RWPE2 (cell line): ENCODE measurements at regions not wholly inside any gene's neighbourhood (a gene's known extent, or its start where the extent isn't known, plus 50 kb on each side); places are given as distances from the start of the nearest gene placed in this dataset.

Experiments used
- ATAC-seq: fragments of 200-7000 bp; cut with Tn5 transposase; 3 replicates; pipeline ENCODE4 v1.9.1; 2021; ENCODE audit warnings: low read depth
- DNase-seq: peaks from one replicate; pipeline ENCODE4 v3.0.0-alpha.2; 2020; ENCODE audit warnings: low spot score
- H3K27ac ChIP-seq: fragments of 450-650 bp; 2 replicates; pipeline ENCODE4 v1.5.1; 2017; ENCODE audit warnings: mild to moderate bottlenecking; ENCODE audit not compliant: poor library complexity, severe bottlenecking
- H3K27me3 ChIP-seq: fragments of 250-450 bp; sonication (Bioruptor Pico); 2 replicates; pipeline ENCODE4 v1.5.1; 2021; ENCODE audit warnings: mild to moderate bottlenecking, moderate library complexity; ENCODE audit not compliant: insufficient read depth, poor library complexity, severe bottlenecking
- H3K36me3 ChIP-seq: fragments of 250-450 bp; sonication (Bioruptor Pico); 2 replicates; pipeline ENCODE4 v1.5.1; 2020; ENCODE audit warnings: low read depth, mild to moderate bottlenecking, moderate library complexity
- H3K4me1 ChIP-seq: fragments of 250-450 bp; sonication (Bioruptor Pico); 2 replicates; pipeline ENCODE4 v1.5.1; 2021; ENCODE audit warnings: mild to moderate bottlenecking, moderate library complexity; ENCODE audit not compliant: insufficient read depth, poor library complexity, severe bottlenecking
- H3K4me3 ChIP-seq: fragments of 250-450 bp; sonication (Bioruptor Pico); 2 replicates; pipeline ENCODE4 v1.5.1; 2021; ENCODE audit warnings: mild to moderate bottlenecking, moderate library complexity; ENCODE audit not compliant: severe bottlenecking
- H3K9me3 ChIP-seq: fragments of 250-450 bp; sonication (Bioruptor Pico); 2 replicates; pipeline ENCODE4 v1.5.1; 2021; ENCODE audit warnings: mild to moderate bottlenecking, moderate library complexity; ENCODE audit not compliant: severe bottlenecking
- TF ChIP-seq, protein P1 (sequence below): fragments of 450-650 bp; IDR thresholded peaks from one replicate; pipeline ENCODE4 v1.5.1; 2017; ENCODE audit warnings: mild to moderate bottlenecking, moderate library complexity; ENCODE audit not compliant: poor library complexity, severe bottlenecking

DNA sequence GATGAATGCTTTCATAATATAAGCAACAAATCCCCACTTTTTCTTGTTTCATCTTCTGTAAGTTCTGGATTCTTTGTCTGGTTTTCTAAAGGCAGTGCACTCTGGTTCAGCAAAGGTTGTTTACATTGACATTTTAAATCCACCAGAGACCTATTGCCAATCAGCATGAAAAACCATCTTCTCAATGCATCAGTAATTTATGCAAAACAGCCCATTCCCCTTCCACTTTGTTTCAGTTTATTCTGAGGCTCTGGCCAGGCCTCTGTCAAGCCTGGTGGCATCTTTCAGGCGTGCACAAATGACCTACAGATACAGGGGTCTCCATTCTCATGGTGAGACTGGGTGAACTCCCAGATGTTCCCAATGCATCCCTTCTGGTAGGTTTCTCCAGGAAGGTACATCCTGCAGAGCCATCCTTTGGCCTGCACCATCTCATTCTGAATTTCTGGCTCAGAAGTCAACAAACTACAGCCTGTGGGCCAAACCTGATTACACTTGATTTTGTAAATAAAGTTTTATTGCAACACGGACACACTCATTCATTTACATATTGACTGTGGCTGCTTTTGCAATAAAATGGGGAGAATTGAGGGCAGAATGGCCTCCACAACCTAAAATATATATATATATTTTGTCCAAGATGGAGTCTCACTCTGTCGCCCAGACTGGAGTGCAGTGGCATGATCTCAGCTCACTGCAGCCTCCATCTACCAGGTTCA is 405.4 kb downstream of the PREX1 start:
- peak; percentile 32 for DNase-seq
- Histone ChIP-seq H3K27me3 (no peaks in the 10 kb centered on the region), H3K4me3 (no peak overlapping the region), H3K9me3 (no peaks in the 10 kb centered on the region), H3K4me1 (no peaks in the 10 kb centered on the region), H3K27ac (no peak overlapping the region), H3K36me3 (no peaks in the 10 kb centered on the region)
- TF ChIP-seq, protein P1, sequence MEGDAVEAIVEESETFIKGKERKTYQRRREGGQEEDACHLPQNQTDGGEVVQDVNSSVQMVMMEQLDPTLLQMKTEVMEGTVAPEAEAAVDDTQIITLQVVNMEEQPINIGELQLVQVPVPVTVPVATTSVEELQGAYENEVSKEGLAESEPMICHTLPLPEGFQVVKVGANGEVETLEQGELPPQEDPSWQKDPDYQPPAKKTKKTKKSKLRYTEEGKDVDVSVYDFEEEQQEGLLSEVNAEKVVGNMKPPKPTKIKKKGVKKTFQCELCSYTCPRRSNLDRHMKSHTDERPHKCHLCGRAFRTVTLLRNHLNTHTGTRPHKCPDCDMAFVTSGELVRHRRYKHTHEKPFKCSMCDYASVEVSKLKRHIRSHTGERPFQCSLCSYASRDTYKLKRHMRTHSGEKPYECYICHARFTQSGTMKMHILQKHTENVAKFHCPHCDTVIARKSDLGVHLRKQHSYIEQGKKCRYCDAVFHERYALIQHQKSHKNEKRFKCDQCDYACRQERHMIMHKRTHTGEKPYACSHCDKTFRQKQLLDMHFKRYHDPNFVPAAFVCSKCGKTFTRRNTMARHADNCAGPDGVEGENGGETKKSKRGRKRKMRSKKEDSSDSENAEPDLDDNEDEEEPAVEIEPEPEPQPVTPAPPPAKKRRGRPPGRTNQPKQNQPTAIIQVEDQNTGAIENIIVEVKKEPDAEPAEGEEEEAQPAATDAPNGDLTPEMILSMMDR: no peak
- ATAC-seq: no peak

DNA sequence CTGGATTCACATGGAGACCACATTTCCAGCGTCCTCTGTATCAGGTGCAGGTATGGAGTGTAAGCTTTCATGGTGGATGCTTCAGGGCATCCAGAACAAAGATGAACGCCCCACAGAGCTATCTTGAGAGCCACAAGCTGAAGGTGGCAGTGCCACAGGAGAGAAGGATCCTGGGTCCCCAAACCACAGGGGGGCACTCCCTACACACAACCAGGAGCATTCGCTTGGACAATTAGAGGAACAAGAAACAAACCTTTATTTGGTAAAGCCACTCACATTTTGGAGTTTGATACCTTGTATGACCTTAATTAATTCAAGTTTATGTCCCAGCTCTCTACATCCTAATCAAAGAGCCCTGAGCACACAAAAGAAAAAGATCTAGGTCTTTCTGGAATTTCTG is 406.3 kb downstream of the PREX1 start:
- no peaks in the 10 kb centered on the region for H3K36me3 ChIP-seq
- H3K9me3 ChIP-seq: no peaks in the 10 kb centered on the region
- no peak overlapping the region for H3K27ac ChIP-seq
- H3K27me3 ChIP-seq: no peaks in the 10 kb centered on the region
- peak; percentile 48; the same call in 2 of the 3 replicates for ATAC-seq
- no peak overlapping the region for H3K4me3 ChIP-seq
- no peaks in the 10 kb centered on the region for H3K4me1 ChIP-seq
- DNase-seq: peak; percentile 14
- TF ChIP-seq, protein P1: peak; percentile 64

DNA sequence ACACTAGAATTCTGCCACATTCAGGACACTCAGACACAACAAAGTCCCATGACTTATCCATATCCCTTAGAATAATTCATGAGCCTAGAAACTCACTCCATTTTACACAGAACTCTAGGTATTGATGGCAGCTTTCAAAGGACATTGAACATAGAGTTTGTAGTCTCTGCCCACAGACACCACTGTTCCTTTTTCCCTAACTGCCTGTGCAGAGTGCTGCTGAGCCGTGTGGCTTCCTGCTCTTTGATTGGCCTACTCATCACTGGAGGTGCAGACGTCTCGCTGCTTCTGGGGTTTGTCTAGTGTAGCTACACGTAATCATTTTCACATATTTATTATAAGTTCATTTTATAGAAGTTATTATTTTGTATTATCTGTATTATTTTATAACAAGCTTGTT is 407.6 kb downstream of the PREX1 start:
- TF ChIP-seq, protein P1: no peak
- Histone ChIP-seq H3K9me3 (no peaks in the 10 kb centered on the region), H3K27ac (no peak overlapping the region), H3K4me1 (no peaks in the 10 kb centered on the region), H3K36me3 (no peaks in the 10 kb centered on the region), H3K4me3 (no peak overlapping the region), H3K27me3 (no peaks in the 10 kb centered on the region)
- DNase-seq (no peak), ATAC-seq (no peak)

DNA sequence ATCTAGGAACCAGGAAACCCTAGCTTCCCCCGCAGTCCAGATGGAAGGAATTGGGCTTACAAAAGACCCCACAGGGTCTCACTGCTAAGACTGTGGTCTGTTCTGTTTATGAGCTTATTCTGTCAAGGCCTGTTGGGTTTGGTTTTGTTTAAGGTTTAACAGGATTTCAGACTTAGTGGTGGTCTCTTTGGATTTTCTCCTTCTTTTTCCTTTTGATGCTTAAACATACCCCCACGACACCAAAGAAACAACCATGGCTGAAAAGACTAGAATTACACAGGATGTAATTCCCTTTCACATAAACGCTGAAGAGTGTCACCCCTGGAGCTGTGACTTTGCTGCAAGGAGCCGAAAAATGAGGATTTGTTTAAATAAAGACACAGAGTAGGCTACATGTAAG is 408.6 kb downstream of the PREX1 start:
- Histone ChIP-seq H3K36me3 (no peaks in the 10 kb centered on the region), H3K9me3 (no peaks in the 10 kb centered on the region), H3K4me1 (no peaks in the 10 kb centered on the region), H3K27ac (no peak overlapping the region), H3K27me3 (no peaks in the 10 kb centered on the region), H3K4me3 (no peak overlapping the region)
- TF ChIP-seq, protein P1: no peak
- ATAC-seq (no peak), DNase-seq (no peak)

DNA sequence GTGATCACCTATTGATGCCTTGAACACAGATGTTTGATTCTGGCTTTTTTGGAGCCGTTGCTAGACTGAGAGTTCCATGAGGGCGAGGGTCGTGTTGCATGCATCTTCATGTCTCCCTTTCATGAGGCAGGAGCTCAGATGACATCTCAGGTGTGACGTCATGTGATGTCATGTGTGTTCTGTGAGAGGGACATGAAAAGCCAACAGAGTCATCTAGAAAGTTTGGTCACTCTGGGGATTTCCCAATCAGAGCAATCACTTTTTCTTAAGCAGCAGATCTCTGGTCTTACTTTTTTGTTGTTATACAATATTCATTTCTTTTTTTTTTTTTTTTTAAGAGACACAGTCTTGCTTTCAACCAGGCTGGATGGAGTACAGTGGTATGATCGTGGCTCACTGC is 411.8 kb downstream of the PREX1 start:
- no peaks in the 10 kb centered on the region for H3K27me3 ChIP-seq
- ATAC-seq (no peak), DNase-seq (no peak)
- no peak overlapping the region for H3K4me3 ChIP-seq
- H3K36me3 ChIP-seq: no peaks in the 10 kb centered on the region
- no peaks in the 10 kb centered on the region for H3K4me1 ChIP-seq
- no peak overlapping the region for H3K27ac ChIP-seq
- TF ChIP-seq, protein P1: no peak
- H3K9me3 ChIP-seq: no peaks in the 10 kb centered on the region
